Epithelial cell of prostate (primary cell): ENCODE measurements at regions not wholly inside any gene's neighbourhood (a gene's known extent, or its start where the extent isn't known, plus 50 kb on each side); places are given as distances from the start of the nearest gene placed in this dataset.
A peak's percentile ranks its signal among the peaks of the same experiment; 100 is the strongest.
"Not testable (repeated sequence)": the region's sequence is repeated elsewhere in the genome, so short reads cannot be mapped to it uniquely, and the experiment has no call there.

ENCODE experiments used
- DNase-seq: peaks from one replicate; pipeline ENCODE4 v3.0.0-alpha.2; 2011; ENCODE audit warnings: low read depth, low spot score
- H3K27ac ChIP-seq: fragments of 450-650 bp; 2 replicates; pipeline ENCODE4 v1.5.1; 2017; ENCODE audit warnings: mild to moderate bottlenecking

DNA sequence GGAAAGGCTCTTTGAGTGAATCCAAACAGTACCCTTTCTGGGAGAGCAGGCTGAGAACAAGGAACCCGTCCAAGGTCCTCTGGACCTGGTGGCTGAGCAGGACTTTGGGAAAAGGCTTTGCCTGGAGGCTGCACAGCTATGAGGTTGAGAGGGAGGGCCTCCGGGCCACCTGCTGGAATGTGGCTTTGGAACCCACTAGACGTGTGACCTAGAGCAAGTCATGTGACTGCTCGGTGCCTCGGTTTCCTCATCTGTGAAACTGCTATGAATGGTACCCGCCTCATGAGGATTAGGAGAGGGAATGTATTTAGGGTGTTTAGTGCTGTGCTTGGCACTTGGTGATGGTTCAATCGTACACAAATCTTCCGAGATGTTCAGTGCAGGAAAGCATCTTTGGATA is 50.4 kb downstream of the HAPSTR1 start:
- no peak for DNase-seq

DNA sequence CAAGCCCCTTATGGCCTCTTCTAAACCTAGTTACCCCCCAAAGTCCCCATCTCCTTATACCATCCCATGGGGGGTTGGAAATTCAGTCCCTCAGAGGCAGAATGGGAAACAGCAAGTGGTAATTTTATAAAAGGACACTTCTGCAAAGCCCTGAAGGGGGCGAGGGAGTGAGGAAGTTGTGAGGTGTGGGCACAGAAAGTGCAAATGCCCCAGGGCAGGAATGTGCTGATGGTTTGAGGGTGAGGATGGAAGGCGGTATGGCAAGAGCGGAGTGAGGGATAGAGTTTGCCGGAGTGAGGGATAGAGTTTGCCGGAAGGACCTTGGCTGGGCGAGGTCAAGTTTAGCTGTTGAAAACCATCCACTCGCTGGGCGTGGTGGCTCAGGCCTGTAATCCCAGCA is 52.7 kb downstream of the HAPSTR1 start:
- DNase-seq: no peak
- no peak overlapping the region for H3K27ac ChIP-seq

More for the DNA sequence above, 50.4 kb downstream of the HAPSTR1 start:
- no peak overlapping the region for H3K27ac ChIP-seq

DNA sequence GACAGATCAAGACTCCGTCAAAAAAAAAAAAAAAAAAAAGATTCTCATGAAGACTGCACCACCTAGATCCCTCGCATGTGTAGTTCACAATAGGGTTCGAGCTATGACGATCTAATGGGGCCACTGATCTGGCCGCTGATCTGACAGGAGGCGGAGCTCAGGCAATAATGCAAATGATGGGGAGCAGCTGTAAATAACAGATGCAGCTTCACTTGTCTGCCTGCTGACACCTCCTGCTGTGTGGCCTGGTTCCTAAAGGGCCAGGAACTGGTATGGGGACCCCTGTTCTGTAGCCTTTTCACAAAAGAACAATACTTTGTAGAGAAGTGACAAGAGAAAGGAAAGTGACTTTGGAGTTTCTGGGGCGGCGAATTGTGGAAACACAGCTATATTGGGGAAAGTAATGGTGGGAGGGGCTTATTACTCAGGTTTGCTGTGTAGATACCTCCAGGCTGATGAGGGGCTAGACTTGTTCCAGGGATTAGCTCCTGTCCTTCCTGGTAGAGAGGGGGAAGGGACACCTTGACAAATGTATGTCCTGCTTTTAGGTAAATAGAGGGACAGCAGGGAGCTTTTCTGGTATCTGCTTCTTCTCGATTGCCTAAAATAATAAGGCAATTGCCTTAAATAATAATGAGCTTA is 57.1 kb downstream of the HAPSTR1 start:
- no peak for DNase-seq

DNA sequence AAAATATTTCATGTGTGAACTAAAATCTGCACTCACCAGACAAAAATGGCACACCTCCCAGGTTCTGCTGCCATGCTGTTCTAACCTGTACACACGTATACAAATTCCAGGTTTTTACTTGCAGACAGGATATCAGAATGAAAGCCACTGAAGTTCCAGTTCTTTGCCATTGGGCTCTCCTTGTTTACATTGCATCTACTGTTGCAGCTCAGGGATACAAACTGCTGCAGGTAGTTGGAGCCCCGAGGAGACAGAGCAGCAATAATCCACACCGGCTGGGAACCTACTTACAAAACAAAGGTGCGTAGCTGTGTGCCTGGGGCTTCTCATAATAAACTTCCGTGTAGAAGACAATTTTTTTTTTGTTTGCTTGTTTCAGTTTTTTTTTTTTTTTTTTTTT is 59.6 kb downstream of the HAPSTR1 start:
- H3K27ac ChIP-seq: no peak overlapping the region
- DNase-seq: no peak

More for the DNA sequence above, 57.1 kb downstream of the HAPSTR1 start:
- no peak overlapping the region for H3K27ac ChIP-seq

DNA sequence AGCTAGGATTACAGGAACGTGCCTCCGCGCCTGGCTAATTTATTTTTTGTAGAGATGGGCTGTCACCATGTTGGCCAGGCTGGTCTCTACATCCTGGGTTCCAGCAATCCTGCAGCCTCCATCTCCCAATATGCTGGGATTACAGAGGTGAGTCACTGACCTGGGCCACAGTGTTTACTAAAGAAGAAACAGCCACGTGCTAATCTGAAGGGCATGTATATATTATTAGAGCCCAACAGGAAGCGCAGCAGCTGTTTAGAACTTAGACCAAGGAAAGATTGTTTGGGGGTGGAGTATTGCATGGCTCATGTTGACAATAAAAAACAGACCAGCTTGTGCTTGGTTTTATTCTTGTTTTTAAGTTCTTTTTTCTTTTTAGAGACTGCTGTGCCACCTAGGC is 60.2 kb downstream of the HAPSTR1 start:
- no peak for DNase-seq

DNA sequence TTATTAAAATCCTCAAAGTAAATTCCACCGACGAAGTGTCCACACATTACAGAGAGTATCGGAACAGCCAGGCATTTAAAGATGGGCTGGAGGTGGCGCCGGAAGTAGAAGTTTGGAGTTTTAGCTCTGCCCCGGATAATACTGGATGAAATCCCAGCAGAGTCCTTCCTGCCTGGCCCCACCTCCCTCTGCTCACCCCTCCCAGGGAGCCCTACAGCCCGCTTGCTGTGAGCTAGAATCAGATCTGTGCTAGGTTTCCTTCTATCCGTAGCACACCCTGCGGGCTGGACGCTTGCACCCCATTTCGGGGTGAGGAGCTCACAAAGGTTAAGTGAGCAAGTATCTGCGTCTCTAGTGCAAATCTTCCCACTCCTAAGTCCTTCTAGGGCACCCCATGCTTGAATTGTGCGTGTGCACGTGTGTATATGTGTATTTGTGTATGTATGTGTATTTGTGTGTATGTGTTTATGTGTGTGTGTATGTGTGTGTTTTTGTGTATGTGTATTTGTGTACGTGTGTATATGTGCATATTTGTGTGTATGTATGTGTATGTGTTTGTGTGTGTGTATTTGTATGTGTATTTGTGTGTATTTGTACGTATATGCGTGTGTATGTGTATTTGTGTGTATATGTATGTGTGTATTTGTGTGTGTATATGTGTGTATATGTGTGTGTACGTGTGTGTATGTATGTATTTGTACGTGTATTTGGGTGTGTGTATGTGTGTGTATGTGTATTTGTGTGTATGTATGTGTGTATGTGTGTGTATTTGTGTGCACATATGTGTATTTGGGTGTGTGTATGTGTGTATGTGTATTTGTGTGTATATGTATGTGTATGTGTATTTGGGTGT is 61.4 kb downstream of the HAPSTR1 start:
- H3K27ac ChIP-seq: no peak overlapping the region
- DNase-seq: no peak

More for the DNA sequence above, 60.2 kb downstream of the HAPSTR1 start:
- H3K27ac ChIP-seq: no peak overlapping the region

DNA sequence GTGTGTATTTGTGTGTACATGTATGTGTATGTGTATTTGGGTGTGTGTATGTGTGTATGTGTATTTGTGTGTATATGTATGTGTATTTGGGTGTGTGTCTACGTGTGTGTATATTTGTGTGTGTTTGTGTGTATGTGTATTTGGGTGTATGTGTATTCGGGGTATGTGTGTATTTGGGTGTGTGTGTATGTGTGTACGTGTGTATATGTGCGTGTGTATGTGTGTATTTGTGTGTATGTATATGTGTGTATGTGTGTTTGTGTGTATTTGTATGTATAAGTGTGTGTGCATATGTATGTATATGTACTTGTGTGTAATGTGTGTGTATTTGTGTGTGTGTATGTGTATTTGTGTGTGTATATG is 62.0 kb downstream of the HAPSTR1 start:
- DNase-seq: no peak

DNA sequence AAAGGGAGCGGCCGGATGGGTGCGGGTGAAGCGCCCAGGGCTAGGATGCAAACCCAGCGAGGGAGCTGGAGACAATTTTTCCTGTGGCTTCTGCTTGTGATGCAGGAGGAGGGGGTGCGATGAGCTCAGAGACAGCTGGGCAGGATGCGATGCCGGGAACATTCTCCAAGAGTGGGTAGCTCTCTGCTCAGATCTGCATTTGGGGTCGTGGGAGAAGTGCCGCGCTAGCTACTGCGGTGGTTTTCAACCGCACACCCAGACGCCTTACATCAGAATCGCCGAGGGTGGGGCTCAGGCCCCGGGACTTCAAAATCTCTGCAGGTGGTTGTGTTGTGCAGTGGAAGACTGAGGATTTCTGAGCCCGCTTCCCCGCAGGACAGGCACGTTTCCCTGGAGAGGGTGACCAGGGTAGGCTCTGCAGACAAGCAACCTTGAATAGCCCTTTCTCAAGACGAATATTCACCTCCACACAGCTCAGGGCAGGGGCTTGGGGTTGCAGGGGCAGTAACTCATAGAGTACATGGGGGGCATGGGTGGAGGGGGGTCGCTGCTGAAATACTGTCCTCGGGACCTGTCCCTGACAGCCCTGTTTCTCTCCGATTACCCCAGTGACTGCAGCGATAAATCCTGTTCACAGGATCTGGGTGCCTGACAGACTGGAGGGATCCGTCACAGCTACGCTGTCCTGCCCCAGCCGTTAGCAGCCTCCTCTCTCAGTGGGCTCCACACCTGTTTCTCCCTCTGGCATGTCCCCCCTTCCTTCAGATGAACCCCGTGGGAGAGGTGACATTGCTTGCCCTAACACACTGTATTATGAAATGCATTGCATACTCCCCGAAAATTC is 63.3 kb downstream of the HAPSTR1 start:
- no peak for DNase-seq

More for the DNA sequence above, 62.0 kb downstream of the HAPSTR1 start:
- no peak overlapping the region for H3K27ac ChIP-seq

DNA sequence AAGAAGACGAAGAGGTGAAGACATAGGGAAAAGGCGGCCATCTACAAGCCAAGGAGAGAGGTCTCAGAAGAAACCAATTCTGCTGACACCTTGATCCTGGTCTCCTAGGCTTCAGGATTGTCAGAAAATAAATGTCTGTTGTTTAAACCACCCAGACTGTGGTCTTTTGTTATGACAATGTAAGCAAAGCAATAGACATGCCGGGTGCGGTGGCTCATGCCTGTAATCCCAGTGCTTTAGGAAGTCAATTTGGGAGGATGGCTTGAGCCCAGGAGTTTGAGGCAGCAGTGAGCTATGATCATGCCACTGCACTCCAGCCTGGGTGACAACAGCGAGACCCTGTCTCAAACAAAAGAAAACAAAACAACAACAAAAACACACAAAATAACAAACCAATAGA is 64.4 kb downstream of the HAPSTR1 start:
- no peak for DNase-seq
- no peak overlapping the region for H3K27ac ChIP-seq

More for the DNA sequence above, 63.3 kb downstream of the HAPSTR1 start:
- no peak overlapping the region for H3K27ac ChIP-seq

DNA sequence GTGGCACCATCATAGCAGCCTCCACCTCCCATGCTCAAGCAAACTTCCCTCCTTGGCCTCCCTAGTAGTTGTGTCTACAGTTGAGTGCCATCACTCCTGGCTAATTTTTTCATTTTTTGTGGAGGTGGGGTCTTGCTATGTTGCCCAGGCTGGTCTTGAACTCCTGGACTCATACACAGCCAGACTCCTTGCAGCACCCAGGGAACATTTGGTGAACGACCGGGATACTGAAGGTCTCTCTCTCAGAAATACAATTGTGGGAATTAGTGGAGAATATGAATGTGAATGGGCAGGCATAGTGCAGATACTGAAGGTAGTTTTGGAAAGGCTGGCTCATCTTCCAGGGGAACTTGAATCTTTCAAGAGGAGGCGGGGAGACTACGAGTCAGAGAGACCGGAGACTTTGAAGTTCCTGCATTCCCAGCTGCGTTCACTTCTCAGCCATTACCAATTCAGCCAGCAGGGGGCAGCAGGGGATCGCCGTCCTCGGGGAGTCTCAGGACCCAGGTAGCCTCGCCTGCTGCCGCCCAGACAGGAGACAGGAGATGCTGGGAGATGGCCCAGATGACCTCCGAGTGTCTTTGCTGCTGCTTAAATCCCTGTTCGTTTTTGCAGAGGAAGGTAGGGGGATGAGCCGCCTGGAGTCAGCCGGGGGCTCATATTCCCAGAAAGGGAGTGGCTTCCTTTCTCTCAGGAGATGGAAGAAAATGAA is 68.6 kb downstream of the HAPSTR1 start:
- no peak overlapping the region for H3K27ac ChIP-seq
- peak; percentile 12 for DNase-seq

DNA sequence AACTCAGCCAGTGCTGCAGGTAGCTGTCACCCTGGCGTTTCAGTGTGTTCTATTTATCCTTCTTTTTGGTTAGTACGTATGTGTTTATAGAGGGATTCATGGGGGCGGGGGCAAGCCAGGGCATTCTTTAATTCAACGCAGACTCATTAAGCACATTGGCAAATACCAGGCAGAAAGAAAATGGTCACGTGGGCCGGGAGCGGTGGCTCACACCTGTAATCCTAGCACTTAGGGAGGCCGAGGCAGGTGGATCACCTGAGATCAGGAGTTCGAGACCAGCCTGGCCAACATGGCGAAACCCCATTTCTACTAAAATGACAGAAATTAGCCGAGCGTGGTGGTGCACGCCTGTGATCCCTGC is 69.1 kb downstream of the HAPSTR1 start:
- DNase-seq: no peak
- no peak overlapping the region for H3K27ac ChIP-seq

DNA sequence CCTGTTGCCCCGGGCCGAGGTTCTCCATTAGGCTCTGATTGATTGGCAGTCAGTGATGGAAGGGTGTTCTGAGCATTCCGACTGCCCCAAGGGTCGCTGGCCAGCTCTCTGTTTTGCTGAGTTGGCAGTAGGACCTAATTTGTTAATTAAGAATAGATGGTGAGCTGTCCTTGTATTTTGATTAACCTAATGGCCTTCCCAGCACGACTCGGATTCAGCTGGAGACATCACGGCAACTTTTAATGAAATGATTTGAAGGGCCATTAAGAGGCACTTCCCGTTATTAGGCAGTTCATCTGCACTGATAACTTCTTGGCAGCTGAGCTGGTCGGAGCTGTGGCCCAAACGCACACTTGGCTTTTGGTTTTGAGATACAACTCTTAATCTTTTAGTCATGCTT is 74.2 kb downstream of the HAPSTR1 start:
- DNase-seq: no peak
- H3K27ac ChIP-seq: no peak overlapping the region

DNA sequence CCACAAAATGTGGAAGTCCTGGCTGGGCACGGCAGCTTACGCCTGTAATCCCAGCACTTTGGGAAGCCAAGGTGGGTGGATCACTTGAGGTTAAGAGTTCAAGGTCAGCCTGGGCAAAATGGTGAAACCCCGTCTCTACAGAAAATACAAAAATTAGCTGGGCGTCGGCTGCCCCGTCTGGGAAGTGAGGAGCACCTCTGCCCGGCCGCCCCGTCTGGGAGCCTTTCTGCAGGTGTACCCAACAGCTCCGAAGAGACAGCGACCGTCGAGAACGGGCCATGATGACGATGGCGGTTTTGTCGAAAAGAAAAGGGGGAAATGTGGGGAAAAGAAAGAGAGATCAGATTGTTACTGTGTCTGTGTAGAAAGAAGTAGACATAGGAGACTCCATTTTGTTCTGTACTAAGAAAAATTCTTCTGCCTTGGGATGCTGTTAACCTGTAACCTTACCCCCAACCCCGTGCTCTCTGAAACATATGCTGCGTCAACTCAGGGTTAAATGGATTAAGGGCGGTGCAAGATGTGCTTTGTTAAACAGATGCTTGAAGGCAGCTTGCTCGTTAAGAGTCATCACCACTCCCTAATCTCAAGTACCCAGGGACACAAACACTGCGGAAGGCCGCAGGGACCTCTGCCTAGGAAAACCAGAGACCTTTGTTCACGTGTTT is 75.0 kb downstream of the HAPSTR1 start:
- H3K27ac ChIP-seq, DNase-seq: not testable (repeated sequence)

DNA sequence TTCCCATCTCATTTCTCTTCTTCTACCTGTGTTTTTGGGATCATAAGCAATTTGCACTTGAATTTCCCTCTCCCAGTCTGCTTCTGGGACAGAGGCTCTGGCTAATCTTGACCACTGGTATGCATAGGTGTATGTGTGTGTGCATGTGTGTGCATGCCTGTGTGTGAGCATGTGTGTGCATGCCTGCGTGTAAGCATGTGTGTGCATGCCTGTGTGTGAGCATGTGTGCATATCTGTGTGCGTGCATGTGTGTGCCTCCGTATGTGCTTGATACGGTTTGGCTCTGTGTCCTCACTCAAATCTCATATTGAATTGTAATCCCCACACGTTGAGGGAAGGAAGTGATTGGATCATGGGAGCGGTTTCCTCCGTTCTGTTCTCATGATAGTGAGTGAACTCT is 77.7 kb downstream of the HAPSTR1 start:
- no peak for DNase-seq
- H3K27ac ChIP-seq: no peak overlapping the region

DNA sequence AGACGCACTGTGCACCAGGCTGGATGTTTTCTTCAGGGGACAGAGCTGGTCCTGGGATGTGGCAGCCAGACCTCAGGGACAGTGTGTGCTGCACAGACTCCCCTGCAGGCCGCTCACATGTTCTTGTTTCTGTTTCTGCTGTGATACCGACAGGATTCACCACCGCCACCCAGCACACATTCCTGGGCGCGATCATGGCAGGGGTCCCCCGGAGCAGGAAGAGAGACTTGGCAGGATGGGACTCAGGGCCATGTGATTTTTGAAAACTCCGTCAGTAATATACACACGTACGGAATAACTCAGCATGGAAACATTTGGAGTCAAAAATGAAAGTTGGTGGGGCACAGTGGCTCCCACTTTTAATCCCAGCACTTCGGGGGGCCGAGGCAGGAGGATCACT is 79.0 kb downstream of the HAPSTR1 start:
- H3K27ac ChIP-seq: no peak overlapping the region
- DNase-seq: no peak

DNA sequence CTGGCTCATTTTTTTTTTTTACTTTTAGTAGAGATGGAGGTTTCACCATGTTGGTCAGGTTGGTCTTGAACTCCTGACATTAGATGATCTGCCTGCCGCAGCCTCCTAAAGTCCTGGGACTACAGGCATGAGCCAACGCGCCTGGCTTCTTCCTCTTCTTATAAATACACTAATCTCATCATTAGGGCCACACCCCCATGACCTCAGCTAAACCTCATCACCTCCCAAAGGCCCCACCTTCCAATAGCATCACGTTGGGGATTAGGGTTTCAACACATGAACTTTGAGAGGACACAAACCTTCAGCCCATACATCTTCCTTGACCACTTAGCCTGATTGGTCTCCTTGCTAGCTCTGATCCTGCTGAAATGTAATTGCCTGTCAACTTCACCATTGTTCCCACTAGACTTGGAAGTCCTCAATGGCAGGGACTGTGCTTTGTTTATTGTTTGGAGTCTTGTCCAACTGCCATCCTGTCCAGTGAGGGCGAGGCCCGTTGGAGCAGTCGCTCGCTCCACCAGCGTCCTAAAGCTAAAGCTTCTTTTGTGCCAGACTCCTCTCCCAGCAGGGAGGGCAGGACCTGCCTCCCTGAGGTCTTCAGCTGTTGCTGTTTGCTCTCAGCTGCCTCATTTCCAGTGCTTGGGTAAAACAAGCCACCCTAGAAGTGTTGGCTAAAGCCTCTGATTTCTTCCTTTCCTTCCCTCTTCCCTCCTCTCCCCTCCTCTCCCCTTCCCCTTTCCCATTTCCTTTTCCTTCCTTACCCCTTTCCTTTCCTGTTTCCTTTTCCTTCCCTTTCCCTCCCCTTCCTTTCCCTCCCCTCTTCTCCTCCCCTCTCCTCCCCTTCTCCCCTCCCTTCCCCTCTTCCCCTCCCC is 85.3 kb downstream of the HAPSTR1 start:
- DNase-seq: no peak
- no peak overlapping the region for H3K27ac ChIP-seq

DNA sequence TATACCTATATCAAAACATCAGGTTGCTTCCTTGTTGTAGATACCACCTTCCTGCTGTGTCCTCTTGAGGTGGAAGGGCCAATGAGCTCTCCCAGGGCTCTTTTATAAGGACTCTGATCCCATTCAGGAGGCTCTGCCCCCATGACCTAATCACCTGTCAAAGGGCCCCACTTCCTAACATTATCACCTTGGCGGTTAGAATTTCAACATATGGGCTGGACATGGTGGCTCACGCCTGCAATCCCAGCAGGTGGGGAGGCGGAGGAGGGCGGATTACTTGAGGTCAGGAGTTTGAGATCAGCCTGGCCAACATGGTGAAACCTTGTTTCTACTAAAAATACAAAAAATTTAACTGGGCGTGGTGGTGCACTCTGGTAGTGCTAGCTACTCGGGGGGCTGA is 86.4 kb downstream of the HAPSTR1 start:
- no peak for DNase-seq
- no peak overlapping the region for H3K27ac ChIP-seq

DNA sequence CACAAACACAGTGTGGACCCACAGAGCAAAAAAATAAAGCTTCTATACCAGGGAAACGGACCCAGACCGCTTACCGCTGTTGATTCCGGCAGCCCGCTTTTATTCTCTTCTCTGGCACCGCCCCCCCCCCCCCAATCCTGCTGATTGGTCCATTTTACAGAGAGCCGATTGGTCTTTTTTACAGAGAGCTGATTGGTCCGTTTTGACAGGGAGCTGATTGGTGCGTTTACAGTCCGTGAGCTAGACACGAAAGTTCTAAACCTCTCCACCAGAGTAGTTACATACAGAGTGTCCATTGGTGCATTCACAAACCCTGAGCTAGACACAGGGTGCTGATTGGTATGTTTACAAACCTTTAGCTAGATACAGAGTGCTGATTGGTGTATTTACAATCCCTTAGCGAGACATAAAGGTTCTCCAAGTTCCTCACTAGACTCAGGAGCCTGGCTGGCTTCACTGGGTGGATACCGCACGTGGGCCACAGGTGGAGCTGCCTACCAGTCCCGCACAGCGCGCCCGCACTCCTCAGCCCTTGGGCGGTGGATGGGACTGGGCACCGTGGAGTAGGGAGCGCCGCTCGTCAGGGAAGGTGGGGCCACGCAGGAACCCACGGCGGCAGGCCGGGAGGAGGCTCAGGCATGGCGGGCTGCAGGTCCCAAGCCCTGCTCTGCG is 92.4 kb downstream of the HAPSTR1 start:
- H3K27ac ChIP-seq: no peak overlapping the region
- no peak for DNase-seq
